CD4-positive, alpha-beta T cell treated with Interferon gamma for 1 hour (primary cell): ENCODE measurements at regions not wholly inside any gene's neighbourhood (a gene's known extent, or its start where the extent isn't known, plus 50 kb on each side); places are given as distances from the start of the nearest gene placed in this dataset.

ENCODE experiments used
- DNase-seq: peaks from one replicate; pipeline ENCODE4 v3.0.0-alpha.2; 2020

DNA sequence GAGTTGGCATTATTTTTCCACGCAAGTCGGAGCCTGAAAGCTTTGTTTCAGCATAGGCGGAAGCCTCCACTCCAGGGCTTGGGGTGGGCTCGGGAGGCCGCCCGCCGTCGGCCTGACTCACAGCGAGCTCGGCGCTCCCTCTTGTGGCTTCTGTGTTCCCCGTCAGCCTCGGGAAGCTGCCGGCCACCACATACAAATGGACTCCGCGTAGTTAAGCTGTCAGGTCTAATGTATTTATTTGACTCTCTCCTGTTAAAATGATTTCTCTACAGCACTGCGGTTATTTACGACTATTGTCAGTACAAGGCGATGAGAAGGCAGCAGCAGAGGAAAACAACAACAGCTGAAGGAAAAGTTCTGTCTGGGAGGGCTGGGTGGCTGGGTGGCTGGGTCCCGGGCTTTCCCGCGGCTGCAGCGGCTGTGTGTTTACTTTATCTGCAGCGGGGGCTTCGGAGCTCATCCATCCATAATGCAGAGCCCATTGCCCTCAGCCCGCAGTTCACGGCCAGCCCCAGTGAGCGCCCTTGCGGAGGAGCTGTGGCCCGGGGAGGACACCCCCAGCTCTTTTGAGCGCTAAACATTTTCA is 375.7 kb upstream of the CAMK1G start:
- no peak for DNase-seq

DNA sequence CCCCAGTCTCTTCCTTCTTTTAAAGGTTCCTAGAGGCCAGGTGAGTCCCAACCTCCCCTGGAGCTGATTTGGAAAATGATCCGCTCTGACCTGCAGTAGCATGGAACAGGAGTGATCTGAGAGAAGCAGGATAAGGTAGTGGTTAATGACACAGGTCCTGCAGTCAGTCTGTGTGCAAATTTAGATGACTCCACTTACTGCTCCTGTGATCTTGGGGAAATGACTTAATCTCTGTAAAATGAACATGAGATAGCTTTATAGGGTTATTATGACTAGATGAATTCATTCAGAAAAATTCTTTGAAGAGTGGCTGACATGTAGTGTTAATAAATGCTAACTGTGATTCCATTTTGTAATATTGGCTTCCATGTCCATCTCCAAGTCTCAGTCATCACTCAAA is 374.9 kb upstream of the CAMK1G start:
- no peak for DNase-seq

DNA sequence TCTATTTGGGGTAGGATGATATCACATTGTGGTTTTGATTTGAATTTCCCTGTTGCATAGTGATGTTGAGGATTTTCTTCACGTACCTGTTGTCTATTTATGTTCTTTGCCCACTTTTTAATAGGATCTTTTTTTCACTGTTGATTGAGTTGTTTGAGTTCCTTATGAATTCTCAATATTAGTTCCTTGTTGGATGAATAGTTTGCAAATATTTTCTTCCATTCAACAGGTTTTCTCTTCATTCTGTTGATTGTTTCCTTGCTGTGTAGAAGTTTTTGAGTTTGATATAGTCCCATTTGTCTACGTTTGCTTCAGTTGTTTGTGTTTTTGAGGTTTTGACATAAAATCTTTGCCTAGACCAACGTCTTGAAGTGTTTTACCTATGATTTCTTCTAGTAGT is 369.5 kb upstream of the CAMK1G start:
- no peak for DNase-seq

DNA sequence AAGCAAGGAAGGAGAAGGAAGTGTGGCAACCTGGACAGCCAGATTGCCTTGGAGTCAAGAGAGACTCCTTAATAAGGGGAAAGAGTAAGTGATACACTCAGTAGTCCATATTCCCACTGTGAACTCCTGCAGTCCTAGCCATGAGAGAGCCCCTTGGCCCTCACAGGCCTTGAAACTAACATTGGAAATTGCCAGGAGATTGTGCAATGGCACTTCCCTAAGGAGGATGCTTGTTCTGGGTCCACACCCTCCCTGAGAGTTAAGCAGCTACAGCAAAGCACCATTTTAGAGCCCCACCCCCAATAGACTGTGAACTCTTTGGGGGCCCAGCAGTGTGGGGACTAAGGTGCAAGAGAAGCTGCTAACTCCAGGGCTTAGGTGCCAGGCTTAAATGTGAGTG is 367.7 kb upstream of the CAMK1G start:
- DNase-seq, result no peak

DNA sequence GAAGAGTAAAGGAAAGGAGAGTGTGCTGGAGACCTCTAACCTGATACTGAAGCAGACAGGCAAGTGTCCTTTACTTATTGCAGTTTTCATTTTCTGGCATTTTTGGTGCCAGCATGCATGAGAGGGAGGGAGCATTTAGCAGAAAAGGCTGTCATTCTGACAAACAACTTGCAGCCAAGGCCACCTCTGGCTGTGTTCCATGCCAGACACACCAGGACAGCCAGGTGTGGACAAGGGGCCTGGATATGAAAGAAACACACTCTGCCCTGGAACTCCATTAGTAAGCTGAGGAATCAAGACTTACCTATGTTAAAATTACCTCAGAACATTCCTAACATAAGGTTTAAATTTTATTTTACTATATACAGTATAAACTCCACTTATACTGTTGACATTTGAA is 365.4 kb upstream of the CAMK1G start:
- no peak for DNase-seq

DNA sequence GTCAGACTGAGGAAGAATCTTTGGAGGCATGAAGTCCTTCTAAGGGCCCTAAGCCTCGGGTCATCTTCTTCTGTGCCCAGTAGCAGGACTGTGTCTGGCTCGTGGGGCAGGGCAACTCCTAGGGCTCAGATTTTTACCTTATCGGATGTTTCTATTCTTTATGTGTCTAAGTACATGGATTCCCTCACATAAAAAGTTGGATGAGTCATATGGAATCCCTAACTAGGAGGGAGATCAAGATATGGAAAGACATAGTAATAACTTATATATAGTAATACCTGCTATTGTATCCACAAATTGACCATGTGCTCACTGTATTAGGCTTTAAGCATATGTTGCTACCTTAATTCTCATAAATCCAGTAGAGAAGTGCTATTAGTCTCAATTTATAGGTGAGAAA is 364.5 kb upstream of the CAMK1G start:
- no peak for DNase-seq

DNA sequence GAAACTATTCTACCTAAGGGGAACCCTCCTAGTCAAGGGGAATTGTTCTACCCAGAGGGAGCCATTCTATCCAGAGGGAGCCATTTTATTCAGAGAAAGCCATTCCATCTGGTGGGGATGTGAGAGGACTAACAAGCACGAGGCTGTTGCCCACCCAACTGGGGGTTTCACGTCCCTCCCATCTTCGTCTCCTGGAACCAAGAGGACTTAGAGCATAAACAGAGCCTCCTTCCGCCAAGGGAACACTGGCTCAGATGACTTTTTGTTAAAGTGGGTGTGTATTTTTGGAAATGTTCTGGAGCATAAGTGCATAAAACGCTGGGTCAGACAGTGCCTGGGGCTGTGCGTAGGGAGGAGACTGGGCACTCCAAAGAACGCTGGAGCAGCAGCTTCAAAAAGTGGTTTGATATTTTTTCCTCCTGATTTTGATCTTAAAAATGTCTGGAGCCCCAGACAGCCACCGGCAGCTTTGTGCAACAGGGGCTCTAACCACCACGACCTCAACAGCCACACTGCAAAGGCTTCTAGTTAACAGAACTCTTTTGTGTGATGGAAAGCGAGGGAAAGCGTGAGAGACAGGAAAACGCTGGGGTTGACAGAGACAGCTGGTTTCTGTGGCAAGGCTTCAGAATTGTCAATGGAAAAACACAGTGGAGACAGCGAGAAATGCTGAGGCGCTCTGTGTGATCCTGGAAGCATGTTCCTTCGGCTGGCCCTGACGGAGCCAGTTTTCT is 363.6 kb upstream of the CAMK1G start:
- no peak for DNase-seq

DNA sequence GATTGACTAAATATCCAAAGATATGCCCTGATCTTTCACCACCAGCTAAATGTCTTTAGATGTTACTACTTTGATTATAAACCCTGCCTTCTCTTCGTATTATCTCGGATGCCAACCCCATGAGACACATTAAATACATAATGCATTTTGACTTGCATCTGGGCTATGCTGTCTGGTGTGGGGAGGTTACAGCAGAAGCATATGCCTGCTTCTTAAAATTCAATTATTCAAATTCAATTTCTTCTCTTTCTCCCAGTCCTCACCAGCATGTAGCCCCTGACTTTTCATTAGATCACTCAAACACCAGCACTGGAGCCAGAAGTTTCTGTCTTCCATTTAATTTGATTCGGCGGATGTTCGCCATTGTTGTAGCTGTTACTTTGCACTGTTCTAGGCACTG is 360.7 kb upstream of the CAMK1G start:
- no peak for DNase-seq

DNA sequence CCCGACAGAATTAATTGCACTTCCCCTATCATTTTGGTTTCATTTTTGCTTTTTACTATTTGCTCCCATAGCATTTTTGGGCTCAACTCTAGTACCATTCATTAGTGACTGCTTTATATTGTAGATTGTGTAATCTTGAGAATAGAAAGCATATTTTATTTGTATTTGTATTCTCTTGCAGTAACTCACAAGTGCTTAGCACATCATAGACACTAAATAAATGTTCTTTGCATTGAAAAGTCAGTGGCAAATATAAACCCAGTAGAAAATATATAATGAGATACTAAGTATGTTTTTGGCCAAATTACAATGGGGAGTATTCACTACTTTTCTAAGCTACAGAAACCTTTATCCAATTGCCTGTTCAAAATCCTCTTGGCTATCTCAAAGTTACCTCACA is 359.7 kb upstream of the CAMK1G start:
- DNase-seq, result no peak

DNA sequence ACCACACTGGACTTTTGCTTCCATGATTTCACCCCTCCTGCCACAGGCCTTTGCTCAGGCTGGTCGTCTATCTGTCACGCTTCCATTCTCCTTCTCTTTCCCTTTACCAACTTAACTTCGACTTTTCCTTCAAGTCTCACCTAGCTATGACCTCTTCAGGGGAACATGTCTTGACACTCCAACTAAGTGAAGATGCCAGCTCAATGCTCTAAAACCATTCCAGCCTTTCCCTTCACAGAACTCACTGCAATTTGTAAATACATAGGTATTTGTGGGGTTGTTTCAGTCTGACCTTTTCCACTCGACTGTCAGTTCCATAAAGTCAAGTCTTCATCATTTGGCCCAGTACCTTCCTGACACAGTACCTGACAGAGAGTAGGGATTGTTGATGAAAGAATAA is 358.6 kb upstream of the CAMK1G start:
- DNase-seq, result no peak

DNA sequence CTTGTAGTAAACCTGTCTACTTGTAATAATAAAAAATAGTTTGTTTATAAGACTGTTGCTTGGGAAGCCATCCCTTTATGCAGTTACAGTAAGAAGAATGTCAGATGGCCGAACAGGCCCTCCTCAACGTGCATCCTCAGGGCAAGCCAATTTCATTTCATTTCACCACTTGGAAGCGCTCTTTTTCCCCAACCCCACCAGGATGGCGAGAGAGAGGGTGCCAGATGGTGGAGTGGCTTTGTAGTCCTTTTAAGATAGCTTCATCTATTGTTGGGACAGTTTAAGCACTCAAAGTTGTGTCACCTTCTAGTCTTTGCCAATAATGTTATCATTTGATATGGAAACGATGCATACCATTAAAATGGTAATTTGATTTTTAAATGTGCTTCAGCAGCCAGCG is 356.3 kb upstream of the CAMK1G start:
- DNase-seq, result no peak

DNA sequence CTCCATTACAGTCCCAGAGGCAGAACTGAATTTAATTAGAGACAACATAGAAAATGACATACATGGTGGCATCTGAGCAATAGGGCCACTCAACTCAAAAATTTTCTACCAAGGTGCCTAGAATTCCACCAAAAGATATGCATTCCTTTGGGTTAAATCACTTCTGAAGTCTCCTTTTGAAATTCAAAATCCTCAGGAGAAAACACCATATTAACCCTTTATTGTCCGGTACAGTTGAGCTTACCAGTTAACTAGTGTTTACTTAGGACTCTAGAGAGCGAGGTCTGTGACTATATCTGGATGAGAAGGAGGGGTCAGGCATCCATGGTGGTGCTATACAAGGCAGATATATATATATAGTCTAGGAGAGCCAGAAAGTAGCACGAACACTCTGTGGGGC is 355.6 kb upstream of the CAMK1G start:
- no peak for DNase-seq

DNA sequence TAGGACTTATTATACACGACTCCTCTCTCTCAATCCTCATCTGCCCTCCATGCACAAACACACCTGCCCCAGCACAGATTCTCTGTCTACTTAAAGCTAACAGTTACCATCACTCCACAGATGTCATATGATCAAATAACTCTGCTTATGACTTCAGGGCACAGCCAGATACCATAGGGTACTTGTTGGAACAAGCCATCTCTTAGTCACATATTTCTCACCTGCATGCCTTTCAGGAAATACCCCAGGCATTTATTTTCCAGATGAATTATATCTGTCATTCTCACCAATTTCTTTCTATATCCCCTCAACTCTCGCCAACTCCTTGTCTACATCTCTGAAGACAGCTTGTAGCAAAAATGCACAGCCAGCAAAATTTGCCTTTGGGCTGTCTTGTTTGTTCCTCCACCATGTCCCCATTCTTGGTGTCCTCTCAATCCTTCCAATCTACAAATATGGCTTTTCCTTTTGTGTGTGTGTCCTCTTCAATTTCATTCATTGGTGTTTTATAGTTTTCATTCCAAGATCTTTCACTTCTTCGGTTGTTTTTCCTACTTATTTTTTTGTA is 353.9 kb upstream of the CAMK1G start:
- no peak for DNase-seq

DNA sequence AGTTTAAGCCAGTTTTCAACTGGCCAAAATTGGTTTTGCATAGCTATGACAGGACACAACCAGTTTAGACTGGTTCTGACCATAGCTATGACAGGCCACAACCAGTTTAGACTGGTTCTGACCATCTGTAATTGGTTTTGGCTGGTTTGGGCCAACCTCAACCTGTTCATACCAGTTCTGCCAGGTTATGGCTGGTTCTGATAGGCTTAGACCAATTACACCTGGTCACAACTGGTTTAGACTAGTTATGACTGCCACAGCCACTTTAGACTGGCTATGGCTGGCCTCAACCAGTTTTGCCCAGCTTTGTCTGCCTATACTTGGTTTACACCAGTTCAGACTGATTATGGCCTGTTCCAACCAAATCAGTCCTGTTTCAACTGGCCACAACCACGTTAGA is 353.2 kb upstream of the CAMK1G start:
- DNase-seq, result no peak

DNA sequence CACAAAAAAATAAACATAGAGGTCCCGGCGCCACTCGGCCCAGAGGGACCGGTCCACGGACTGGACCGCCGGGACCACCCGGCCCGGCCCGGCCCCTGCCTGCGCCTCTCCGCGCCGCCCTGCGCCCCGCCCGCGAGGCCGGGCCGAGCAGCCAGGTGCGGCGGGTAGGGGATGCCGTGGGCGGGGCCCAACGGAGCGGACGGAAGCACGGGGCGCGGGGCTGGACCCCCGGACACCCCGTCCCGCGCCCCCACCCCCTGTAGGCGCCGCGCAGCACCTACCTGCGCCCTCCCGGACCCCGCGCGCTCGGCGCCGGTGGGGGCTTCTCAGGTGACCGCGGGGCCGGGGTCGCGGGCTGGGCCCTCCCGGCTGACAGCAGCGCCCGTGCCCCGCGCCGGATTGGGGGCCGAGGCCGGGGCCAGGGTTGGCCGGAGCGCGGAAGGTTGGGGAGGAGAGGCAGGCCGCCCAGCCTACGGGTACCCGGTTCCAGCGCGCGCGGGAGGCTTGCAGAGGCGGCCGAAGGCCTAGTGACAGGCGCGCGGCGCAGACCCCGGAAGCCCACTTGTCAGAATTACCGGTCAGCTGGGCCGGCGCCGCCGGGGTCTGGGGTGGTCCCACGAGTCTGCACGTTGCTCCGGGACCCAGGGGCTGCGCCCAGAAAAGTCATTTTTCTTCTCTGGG is 351.9 kb upstream of the CAMK1G start:
- DNase-seq, result no peak

DNA sequence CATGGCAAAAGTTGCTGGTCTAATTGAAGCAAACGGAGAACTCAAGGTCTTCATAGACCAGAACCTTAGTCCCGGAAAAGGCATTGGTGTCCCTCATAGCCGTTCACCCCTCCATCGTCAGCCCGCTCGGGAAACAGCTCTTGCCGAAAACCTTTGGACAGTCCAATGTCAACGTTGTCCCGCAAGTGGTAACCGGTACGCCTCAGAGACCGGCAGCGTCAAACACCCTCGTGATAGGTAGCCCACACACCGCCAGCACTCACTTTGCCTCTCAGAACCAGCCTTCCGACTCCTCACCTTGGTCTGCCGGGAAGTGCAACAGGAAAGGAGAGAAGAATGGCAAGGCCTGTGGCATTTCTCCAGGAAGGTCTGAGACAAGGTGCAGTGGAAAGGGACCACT is 351.3 kb upstream of the CAMK1G start:
- no peak for DNase-seq

DNA sequence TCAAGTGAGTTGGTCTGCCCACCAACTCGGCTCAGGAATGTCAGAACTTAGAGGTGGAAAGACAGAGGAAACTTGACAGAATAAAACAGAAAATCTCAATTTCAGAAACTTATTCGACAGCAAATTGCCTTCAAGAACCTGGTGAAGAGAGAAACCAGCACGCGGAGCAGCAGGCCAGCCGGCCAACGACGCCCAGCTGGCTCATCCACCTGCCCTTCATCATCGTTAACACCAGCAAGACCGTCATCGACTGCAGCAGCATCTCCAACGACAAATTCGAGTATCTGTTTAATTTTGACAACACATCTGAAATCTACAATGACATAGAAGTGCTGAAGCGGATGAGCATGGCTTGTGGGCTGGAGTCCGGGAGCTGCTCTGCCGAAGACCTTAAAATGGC is 350.8 kb upstream of the CAMK1G start:
- no peak for DNase-seq

DNA sequence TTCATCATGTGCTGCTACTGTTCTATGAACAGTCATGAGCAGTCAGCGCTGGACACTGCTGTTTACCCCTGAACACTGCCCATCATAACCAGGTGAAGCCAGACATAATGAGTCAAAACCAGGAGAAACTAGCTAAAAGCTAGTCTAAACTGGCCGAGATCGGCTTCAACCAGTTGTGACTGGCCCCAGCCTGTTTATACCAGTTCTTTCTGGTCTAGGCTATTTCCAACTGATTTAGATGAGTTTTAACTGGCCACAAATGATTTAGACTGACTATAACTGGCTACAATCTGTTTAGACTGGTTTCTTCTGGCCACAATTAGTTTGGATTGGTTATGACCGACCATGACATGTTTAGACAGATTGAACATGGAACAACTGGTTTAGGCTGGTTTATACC is 348.3 kb upstream of the CAMK1G start:
- DNase-seq, result no peak

DNA sequence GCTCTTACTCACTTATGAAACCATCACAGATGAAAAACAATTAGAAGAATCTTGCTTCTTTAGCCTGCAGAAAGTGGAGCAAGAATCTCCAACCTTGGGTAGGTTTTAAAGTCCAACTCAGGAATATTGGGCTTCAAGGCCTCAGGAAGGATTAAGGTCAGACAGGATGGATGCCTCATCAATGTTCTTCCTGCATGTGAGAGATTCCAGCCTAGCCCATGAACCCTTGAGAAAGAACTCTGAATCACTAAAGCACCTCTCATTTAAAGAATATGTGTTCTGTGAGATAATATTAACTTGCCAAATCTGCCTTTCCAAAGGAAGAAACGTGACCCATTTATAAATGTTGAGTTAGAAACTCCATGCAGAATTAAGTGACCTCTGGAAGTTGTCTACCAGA is 345.2 kb upstream of the CAMK1G start:
- no peak for DNase-seq

DNA sequence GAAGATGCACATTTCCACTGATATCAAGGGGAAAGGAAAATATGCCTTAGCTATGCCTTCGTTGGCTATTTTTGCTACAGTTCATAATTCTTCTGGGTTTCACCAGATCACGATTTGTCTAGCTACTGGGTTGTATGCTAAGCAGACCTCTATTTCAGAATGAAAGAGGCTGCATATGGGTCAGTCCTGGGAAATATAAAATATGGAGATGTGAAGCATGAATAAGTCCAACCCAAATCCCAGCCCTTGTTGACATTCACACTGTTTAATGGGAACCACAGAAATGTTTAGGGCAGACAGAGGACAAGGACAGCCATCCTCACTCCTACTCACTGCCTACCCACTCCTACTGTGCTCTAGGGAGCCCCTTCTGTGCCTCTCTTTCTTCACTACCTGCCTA is 343.2 kb upstream of the CAMK1G start:
- no peak for DNase-seq

DNA sequence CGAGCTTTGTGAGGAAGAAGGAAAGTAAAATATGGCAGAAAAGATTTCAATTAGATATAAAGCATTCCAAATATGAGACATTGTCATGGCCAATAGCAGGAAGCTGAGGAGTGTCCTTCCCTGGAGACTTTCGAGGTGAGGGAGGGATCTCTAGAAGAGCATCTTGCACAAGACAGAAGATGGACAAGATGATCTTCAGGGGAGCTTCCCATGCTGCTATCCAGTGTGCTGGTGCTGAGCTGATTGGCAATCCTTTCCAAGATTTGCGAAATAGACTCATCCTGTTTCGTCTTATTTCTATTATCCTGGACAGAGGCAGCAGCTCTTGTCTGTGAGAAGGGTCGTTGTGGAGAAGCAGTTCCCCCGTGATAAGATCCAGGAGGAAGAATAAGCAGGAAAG is 342.0 kb upstream of the CAMK1G start:
- DNase-seq, result no peak

DNA sequence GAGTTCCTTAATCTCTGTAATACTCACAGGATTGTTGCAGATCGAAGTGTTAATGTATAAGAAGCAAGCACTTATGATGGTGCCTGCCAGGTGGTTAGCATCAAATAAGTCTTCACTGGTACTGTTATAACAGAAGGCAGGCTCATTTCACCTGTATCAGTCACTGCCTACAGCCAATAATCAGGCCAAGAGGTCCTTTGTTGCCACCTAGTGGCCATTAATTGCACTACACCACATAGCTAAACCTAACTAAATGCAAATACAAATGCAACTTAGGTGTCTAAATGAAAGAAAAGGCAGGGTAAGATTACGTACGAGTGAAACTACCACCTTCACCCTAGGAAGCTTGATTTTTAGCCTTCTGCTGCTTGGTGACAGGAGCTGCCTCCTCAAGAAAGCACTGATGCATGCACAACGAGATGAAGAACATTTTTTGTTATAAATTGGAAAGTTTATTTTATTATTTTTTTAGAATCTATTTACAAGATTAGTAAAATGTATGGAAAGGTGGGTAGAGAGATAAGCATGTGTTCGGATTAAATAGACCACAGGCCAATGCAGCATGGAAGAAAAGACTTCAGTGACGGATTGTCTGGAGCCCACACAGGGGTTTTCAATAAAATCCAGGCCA is 334.8 kb upstream of the CAMK1G start:
- no peak for DNase-seq

DNA sequence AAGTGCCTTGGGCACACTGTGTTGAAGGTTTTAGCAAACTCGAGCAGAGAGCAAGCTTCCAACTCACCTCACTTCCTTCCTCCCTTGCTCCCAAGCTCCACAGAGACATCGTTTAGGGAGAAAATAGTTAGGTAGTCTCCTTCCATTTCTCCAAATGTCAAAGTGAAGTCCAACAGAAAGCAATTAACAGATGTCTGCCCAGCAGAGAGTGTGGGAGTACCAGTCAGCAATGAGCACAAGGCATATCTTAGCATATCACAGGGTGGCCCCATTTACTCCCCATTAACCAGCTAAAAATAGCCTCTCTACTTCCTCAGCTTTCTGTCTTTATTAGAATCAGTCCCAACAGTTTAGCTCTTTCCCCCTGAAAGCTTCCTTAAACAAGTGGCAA is 334.2 kb upstream of the CAMK1G start:
- no peak for DNase-seq
